HCT116 (cell line): ENCODE measurements at regions not wholly inside any gene's neighbourhood (a gene's known extent, or its start where the extent isn't known, plus 50 kb on each side); places are given as distances from the start of the nearest gene placed in this dataset.

Experiments used
- ATAC-seq: fragments of 200-7000 bp; cut with Tn5 transposase; 2 replicates; pipeline ENCODE4 v1.9.1; 2020; ENCODE audit warnings: mild to moderate bottlenecking, moderate library complexity
- BruUV-seq: library from RNA; stranded (reverse); fragments of 400-500 nt; replicated peaks from 2 replicates; lab custom pipeline; 2021; lab: Mats Ljungman, UMichigan
- CTCF ChIA-PET: fragments of 300-600 bp; sonication (Branson Sonifier 250); formaldehyde crosslinking; loops from one replicate; lab custom pipeline; 2021; ENCODE audit warnings: antibody characterized with exemption; lab: Charles Lee
- POLR2A ChIA-PET: fragments of 300-600, 350-600 bp; sonication (Branson Sonifier 250); formaldehyde crosslinking; loops from one replicate; lab custom pipeline; 2021; ENCODE audit warnings: antibody characterized with exemption; lab: Charles Lee
- RAD21 ChIA-PET, 2 experiments: fragments of 300-600 bp; sonication (Branson Sonifier 250); formaldehyde crosslinking; loops; one replicate each; lab custom pipeline; 2023; ENCODE audit warnings: low total read pairs in 2 of 2; ENCODE audit not compliant: uncharacterized antibody in 2 of 2, unreplicated experiment in 2 of 2, low non-redundant PET in 1 of 2; lab: Charles Lee
- DNase-seq: peaks from one replicate; pipeline ENCODE4 v3.0.0-alpha.2; 2010; ENCODE audit warnings: low read depth, low spot score
- H2AFZ ChIP-seq: fragments of 200-600 bp; shearing (Covaris generic), sonication (generic); 2 replicates; pipeline ENCODE4 v1.6.1; 2017; ENCODE audit warnings: low read depth, mixed run types, mixed read lengths, antibody characterized with exemption, low read length; ENCODE audit not compliant: poor library complexity, severe bottlenecking
- H3K27ac ChIP-seq: 2 replicates; pipeline ENCODE4 v1.5.1; 2012; ENCODE audit warnings: low read depth, low read length
- H3K27me3 ChIP-seq: fragments of 200-600 bp; sonication (generic); 2 replicates; pipeline ENCODE4 v1.6.1; 2016; ENCODE audit warnings: mixed run types, low read length, mixed read lengths; ENCODE audit not compliant: insufficient read depth
- H3K36me3 ChIP-seq, 2 experiments: fragments of 200-500 bp in 1 of 2; fragments of 200-600 bp in 1 of 2; sonication (Bioruptor generic) in 1 of 2; sonication (generic) in 1 of 2; 2 replicates each; pipeline versions ENCODE4 v1.5.1 to v1.6.1; 2014 to 2016; ENCODE audit warnings: low read length in 2 of 2, inconsistent platforms in 1 of 2, mixed read lengths in 1 of 2, mixed run types in 1 of 2; ENCODE audit not compliant: insufficient read depth in 2 of 2, control insufficient read depth in 1 of 2
- H3K4me1 ChIP-seq, 2 experiments: fragments of 200-600 bp in 1 of 2; sonication (generic) in 1 of 2; 2 replicates each; pipeline versions ENCODE4 v1.5.1 to v1.6.1; 2012 to 2017; ENCODE audit warnings: low read length in 2 of 2, inconsistent platforms in 1 of 2, mild to moderate bottlenecking in 1 of 2, mixed read lengths in 1 of 2, mixed run types in 1 of 2, moderate library complexity in 1 of 2; ENCODE audit not compliant: insufficient read depth in 2 of 2, control insufficient read depth in 1 of 2
- H3K4me2 ChIP-seq: fragments of 200-600 bp; sonication (generic); 2 replicates; pipeline ENCODE4 v1.6.1; 2017; ENCODE audit warnings: mixed run types, low read length, mixed read lengths
- H3K4me3 ChIP-seq, 2 experiments: fragments of 200-600 bp in 1 of 2; sonication (generic) in 1 of 2; replicated peaks in 1 of 2; 2 replicates each; pipeline ENCODE4 v1.5.1; 2011 to 2016; ENCODE audit warnings: low read length in 2 of 2, control low read depth in 1 of 2, low read depth in 1 of 2, mild to moderate bottlenecking in 1 of 2, mixed read lengths in 1 of 2, mixed run types in 1 of 2
- H3K79me2 ChIP-seq: fragments of 200-600 bp; sonication (generic); 2 replicates; pipeline ENCODE4 v1.6.1; 2017; ENCODE audit warnings: mild to moderate bottlenecking, mixed run types, low read length, moderate library complexity, mixed read lengths; ENCODE audit not compliant: insufficient read depth
- H3K9ac ChIP-seq: fragments of 200-600 bp; sonication (generic); 2 replicates; pipeline ENCODE4 v1.6.1; 2016; ENCODE audit warnings: low read length, mixed read lengths
- H3K9me2 ChIP-seq: fragments of 200-600 bp; sonication (generic), shearing (Covaris generic); 2 replicates; pipeline ENCODE4 v1.6.1; 2017; ENCODE audit warnings: mixed run types, mild to moderate bottlenecking, moderate library complexity; ENCODE audit not compliant: insufficient read depth
- H3K9me3 ChIP-seq, 2 experiments: fragments of 200-500 bp in 1 of 2; fragments of 200-600 bp in 1 of 2; sonication (Bioruptor generic) in 1 of 2; sonication (generic) in 1 of 2; 2 replicates each; pipeline ENCODE4 v1.6.1; 2014 to 2017; ENCODE audit warnings: low read length in 2 of 2, mixed read lengths in 2 of 2, inconsistent platforms in 1 of 2, low read depth in 1 of 2, mild to moderate bottlenecking in 1 of 2, mixed run types in 1 of 2, moderate library complexity in 1 of 2; ENCODE audit not compliant: control insufficient read depth in 1 of 2, insufficient read depth in 1 of 2
- H4K20me1 ChIP-seq: fragments of 200-600 bp; sonication (generic), shearing (Covaris generic); 2 replicates; pipeline ENCODE4 v1.6.1; 2017; ENCODE audit warnings: mixed run types, mild to moderate bottlenecking, moderate library complexity; ENCODE audit not compliant: insufficient read depth
- CBX3 ChIP-seq: IDR thresholded peaks from 2 replicates; pipeline ENCODE4 v1.6.1; 2012; ENCODE audit warnings: low read depth
- EGR1 ChIP-seq: IDR thresholded peaks from 2 replicates; pipeline ENCODE4 v1.6.1; 2012; ENCODE audit warnings: low read depth
- ELF1 ChIP-seq: IDR thresholded peaks from 2 replicates; pipeline ENCODE4 v1.6.1; 2012; ENCODE audit warnings: low read depth, borderline replicate concordance
- EZH2phosphoT487 ChIP-seq: fragments of 200-600 bp; IDR thresholded peaks from 2 replicates; pipeline ENCODE4 v1.6.1; 2018; ENCODE audit warnings: antibody characterized with exemption, borderline replicate concordance
- FOSL1 ChIP-seq: IDR thresholded peaks from 2 replicates; pipeline ENCODE4 v1.6.1; 2012; ENCODE audit warnings: low read depth
- JUND ChIP-seq: IDR thresholded peaks from 2 replicates; pipeline ENCODE4 v1.6.1; 2012
- POLR2AphosphoS5 ChIP-seq: IDR thresholded peaks from 2 replicates; pipeline ENCODE4 v1.6.1; 2011; ENCODE audit warnings: mild to moderate bottlenecking, low read depth, low read length, moderate library complexity
- REST ChIP-seq: IDR thresholded peaks from 2 replicates; pipeline ENCODE4 v1.6.1; 2012; ENCODE audit warnings: low read depth
- SP1 ChIP-seq: IDR thresholded peaks from 2 replicates; pipeline ENCODE4 v1.6.1; 2012; ENCODE audit warnings: low read depth
- YY1 ChIP-seq: IDR thresholded peaks from 2 replicates; pipeline ENCODE4 v1.6.1; 2011; ENCODE audit warnings: low read length, low read depth, moderate library complexity, mild to moderate bottlenecking; ENCODE audit not compliant: insufficient replicate concordance; ENCODE audit errors: extremely low read depth
- ZFX ChIP-seq: fragments of 450-650 bp; IDR thresholded peaks from 2 replicates; pipeline ENCODE4 v1.6.1; 2017
- intact Hi-C: fragments of 100-400 bp; cut with micrococcal nuclease; formaldehyde crosslinking; loops from 2 replicates; pipeline ENCODE4 v1.10.0; 2022
- TF ChIP-seq, protein P1 (sequence below), 3 experiments: fragments of 200-600 bp in 1 of 3; sonication (generic) in 1 of 3; IDR thresholded peaks in 2 of 3; conservative IDR thresholded peaks in 1 of 3; 2 replicates each; pipeline ENCODE4 v1.5.1; 2012 to 2017; ENCODE audit warnings: low read depth in 2 of 3, low read length in 2 of 3, antibody characterized with exemption in 1 of 3, borderline replicate concordance in 1 of 3, control low read depth in 1 of 3, mild to moderate bottlenecking in 1 of 3, mixed read lengths in 1 of 3, mixed run types in 1 of 3, moderate library complexity in 1 of 3; ENCODE audit not compliant: insufficient read depth in 1 of 3
- TF ChIP-seq, protein P2 (sequence below): IDR thresholded peaks from 2 replicates; pipeline ENCODE4 v1.6.1; 2012

DNA sequence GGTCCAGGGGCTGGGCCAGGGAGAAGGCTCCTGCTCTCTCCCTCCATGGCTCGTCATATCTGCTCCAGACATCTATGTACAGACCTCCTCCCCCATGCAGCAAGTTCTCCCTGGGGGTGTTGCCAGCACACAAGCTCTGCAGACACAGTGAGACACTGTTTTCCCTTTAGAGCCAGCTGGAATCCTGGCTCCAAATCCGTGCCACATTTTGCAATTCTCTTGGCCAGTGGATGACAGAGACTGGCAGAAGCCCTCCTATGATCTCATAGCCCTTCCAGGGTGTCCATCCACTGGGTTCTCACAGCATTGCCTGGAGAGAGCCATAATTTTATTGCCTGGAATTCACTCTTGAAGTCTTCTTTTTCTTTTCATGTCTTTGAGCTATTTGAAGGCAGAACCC is 203.9 kb downstream of the TLE3 start:
- ChIA-PET CTCF (no interaction called here), RAD21 (interaction anchor here in 1 of 2 experiments (0.5 kb wide), 1 partner anchor 35 kb away, joined by 4 read pairs; no protein-coding TSS in a partner anchor), POLR2A (no interaction called here)
- H4K20me1 ChIP-seq = no peaks in the 10 kb centered on the region
- intact Hi-C loops = no loop called here
- no peak for ATAC-seq
- no peak overlapping the region for H3K4me2 ChIP-seq
- DNase-seq = no peak
- peaks cover 34% of the 10 kb centered on the region; the same call in 1 of the 2 replicates for H3K27me3 ChIP-seq
- no peaks in the 10 kb centered on the region for H3K9me2 ChIP-seq
- no peaks in the 10 kb centered on the region for H3K4me1 ChIP-seq
- H3K27ac ChIP-seq = no peak overlapping the region
- no TSS peak for BruUV-seq
- H3K4me3 ChIP-seq = no peak overlapping the region
- no peaks in the 10 kb centered on the region for H3K9me3 ChIP-seq
- H3K9ac ChIP-seq = no peak overlapping the region
- no peaks in the 10 kb centered on the region for H3K79me2 ChIP-seq
- H3K36me3 ChIP-seq = no peaks in the 10 kb centered on the region
- TF ChIP-seq ELF1 (no peak), YY1 (no peak), JUND (no peak), CBX3 (no peak), POLR2AphosphoS5 (no peak), EZH2phosphoT487 (no peak), REST (no peak), EGR1 (no peak), FOSL1 (no peak), ZFX (no peak), SP1 (no peak)
- TF ChIP-seq, protein P1, sequence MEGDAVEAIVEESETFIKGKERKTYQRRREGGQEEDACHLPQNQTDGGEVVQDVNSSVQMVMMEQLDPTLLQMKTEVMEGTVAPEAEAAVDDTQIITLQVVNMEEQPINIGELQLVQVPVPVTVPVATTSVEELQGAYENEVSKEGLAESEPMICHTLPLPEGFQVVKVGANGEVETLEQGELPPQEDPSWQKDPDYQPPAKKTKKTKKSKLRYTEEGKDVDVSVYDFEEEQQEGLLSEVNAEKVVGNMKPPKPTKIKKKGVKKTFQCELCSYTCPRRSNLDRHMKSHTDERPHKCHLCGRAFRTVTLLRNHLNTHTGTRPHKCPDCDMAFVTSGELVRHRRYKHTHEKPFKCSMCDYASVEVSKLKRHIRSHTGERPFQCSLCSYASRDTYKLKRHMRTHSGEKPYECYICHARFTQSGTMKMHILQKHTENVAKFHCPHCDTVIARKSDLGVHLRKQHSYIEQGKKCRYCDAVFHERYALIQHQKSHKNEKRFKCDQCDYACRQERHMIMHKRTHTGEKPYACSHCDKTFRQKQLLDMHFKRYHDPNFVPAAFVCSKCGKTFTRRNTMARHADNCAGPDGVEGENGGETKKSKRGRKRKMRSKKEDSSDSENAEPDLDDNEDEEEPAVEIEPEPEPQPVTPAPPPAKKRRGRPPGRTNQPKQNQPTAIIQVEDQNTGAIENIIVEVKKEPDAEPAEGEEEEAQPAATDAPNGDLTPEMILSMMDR (IDR thresholded peaks at IDR 0.05 in 2 of 3, conservative IDR thresholded peaks at IDR 0.05 in 1 of 3; ENCODE audit: borderline replicate concordance in 1 of 3, insufficient read depth in 1 of 3, low read depth in 2 of 3, low read length in 2 of 3) = no peak
- TF ChIP-seq, protein P2, sequence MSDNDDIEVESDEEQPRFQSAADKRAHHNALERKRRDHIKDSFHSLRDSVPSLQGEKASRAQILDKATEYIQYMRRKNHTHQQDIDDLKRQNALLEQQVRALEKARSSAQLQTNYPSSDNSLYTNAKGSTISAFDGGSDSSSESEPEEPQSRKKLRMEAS = no peak
- no peak overlapping the region for H2AFZ ChIP-seq
